Small intestine (tissue), 7 donors: ENCODE measurements at regions not wholly inside any gene's neighbourhood (a gene's known extent, or its start where the extent isn't known, plus 50 kb on each side); places are given as distances from the start of the nearest gene placed in this dataset.

Experiments used
- DNase-seq, 2 donors: peaks; one replicate each; pipeline versions ENCODE4 v3.0.0 to v3.0.0-alpha.2; 2013
- FAIRE-seq: peaks from 2 replicates; lab custom pipeline; 2012; peaks lifted over from hg19 to GRCh38; lab: Jason Lieb, UNC
- H3K27ac ChIP-seq, 3 donors: one replicate each; pipeline ENCODE4 v1.5.1; 2013; ENCODE audit warnings: low read length in 2 of 3, mild to moderate bottlenecking in 2 of 3, control low read depth in 1 of 3, inconsistent platforms in 1 of 3, low read depth in 1 of 3, moderate library complexity in 1 of 3
- H3K27me3 ChIP-seq, 3 donors: one replicate each; pipeline ENCODE4 v1.6.1; 2013; ENCODE audit warnings: low read length in 3 of 3, inconsistent platforms in 1 of 3; ENCODE audit not compliant: control insufficient read depth in 3 of 3, insufficient read depth in 3 of 3
- H3K36me3 ChIP-seq, 3 donors: one replicate each; pipeline ENCODE4 v1.6.1; 2013; ENCODE audit warnings: low read length in 3 of 3, inconsistent platforms in 1 of 3, low read depth in 1 of 3, mild to moderate bottlenecking in 1 of 3, moderate library complexity in 1 of 3; ENCODE audit not compliant: control insufficient read depth in 3 of 3, insufficient read depth in 2 of 3
- H3K4me1 ChIP-seq, 3 donors: one replicate each; pipeline ENCODE4 v1.6.1; 2013; ENCODE audit warnings: low read length in 2 of 3, inconsistent platforms in 1 of 3, low read depth in 1 of 3, mild to moderate bottlenecking in 1 of 3, moderate library complexity in 1 of 3; ENCODE audit not compliant: control insufficient read depth in 3 of 3, insufficient read depth in 2 of 3
- H3K4me3 ChIP-seq, 3 donors: one replicate each; pipeline ENCODE4 v1.5.1; 2013; ENCODE audit warnings: low read length in 3 of 3, control low read depth in 1 of 3, inconsistent platforms in 1 of 3, low read depth in 1 of 3, mild to moderate bottlenecking in 1 of 3, moderate library complexity in 1 of 3
- H3K9me3 ChIP-seq, 2 donors: one replicate each; pipeline ENCODE4 v1.6.1; 2013; ENCODE audit warnings: low read depth in 1 of 2, low read length in 1 of 2; ENCODE audit not compliant: control insufficient read depth in 2 of 2, insufficient read depth in 1 of 2
- WGBS, 3 donors: extraction: QIAGEN DNeasy Blood & Tissue Kit; methylation state at CpG; one replicate each; pipeline ENCODE4 v1.1.7; 2013; 5-methylcytosine and 5-hydroxymethylcytosine counted together
- donor health status: healthy with polysubstance abuse.
- donor health status: control.
- donor health status: control.
- donor health status: Bipolar disorder and iron deficiency.
- donor health status: healthy.

GRCh38 chr5:163612358-163613149 is 107.1 kb downstream of the MAT2B start:
- WGBS, 3 donors = 60 to 72% (median 68%) methylated on average over 8 of the region's 8 CpGs
- Histone ChIP-seq H3K9me3 (no peaks in the 10 kb centered on the region), H3K27me3 (no peaks in the 10 kb centered on the region), H3K4me1 (no peaks in the 10 kb centered on the region), H3K36me3 (no peaks in the 10 kb centered on the region), H3K4me3 (no peak overlapping the region), H3K27ac (no peak overlapping the region)
- DNase-seq (no peak), FAIRE-seq (no peak)

GRCh38 chr5:163613150-163613442 is 107.7 kb downstream of the MAT2B start:
- WGBS, 3 donors = 50 to 62% (median 56%) methylated on average over 4 of the region's 4 CpGs
- DNase-seq (no peak), FAIRE-seq (no peak)
- Histone ChIP-seq H3K4me1 (no peaks in the 10 kb centered on the region), H3K4me3 (no peak overlapping the region), H3K9me3 (no peaks in the 10 kb centered on the region), H3K36me3 (no peaks in the 10 kb centered on the region), H3K27ac (no peak overlapping the region), H3K27me3 (no peaks in the 10 kb centered on the region)

GRCh38 chr5:163614787-163615186 is 109.4 kb downstream of the MAT2B start:
- Histone ChIP-seq H3K27ac (no peak overlapping the region), H3K4me3 (no peak overlapping the region), H3K27me3 (no peaks in the 10 kb centered on the region), H3K36me3 (no peaks in the 10 kb centered on the region), H3K9me3 (no peaks in the 10 kb centered on the region), H3K4me1 (no peaks in the 10 kb centered on the region)
- no peak for DNase-seq
- no peak for FAIRE-seq
- WGBS, 3 donors = 50 to 77% (median 63%) methylated on average over 3 of the region's 3 CpGs

GRCh38 chr5:163619273-163619934 is 114.0 kb downstream of the MAT2B start:
- 85 to 96% (median 89%) methylated on average over 3 of the region's 3 CpGs for WGBS, 3 donors
- Histone ChIP-seq H3K4me1 (no peaks in the 10 kb centered on the region), H3K4me3 (no peak overlapping the region), H3K36me3 (no peaks in the 10 kb centered on the region), H3K27me3 (no peaks in the 10 kb centered on the region), H3K27ac (no peak overlapping the region), H3K9me3 (no peaks in the 10 kb centered on the region)
- no peak for DNase-seq
- FAIRE-seq = no peak

- Histone ChIP-seq H3K4me3 (no peak overlapping the region), H3K4me1 (no peaks in the 10 kb centered on the region), H3K27me3 (no peaks in the 10 kb centered on the region), H3K36me3 (no peaks in the 10 kb centered on the region), H3K27ac (no peak overlapping the region), H3K9me3 (no peaks in the 10 kb centered on the region)
- 70 to 81% (median 72%) methylated on average over 5 of the region's 5 CpGs for WGBS, 3 donors
- FAIRE-seq = no peak
- no peak for DNase-seq
Measured at GRCh38 chr5:163619951-163620350, 114.5 kb downstream of the MAT2B start.

- DNase-seq (no peak), FAIRE-seq (no peak)
- Histone ChIP-seq H3K4me3 (no peak overlapping the region), H3K27me3 (no peaks in the 10 kb centered on the region), H3K9me3 (no peaks in the 10 kb centered on the region), H3K27ac (no peak overlapping the region), H3K36me3 (no peaks in the 10 kb centered on the region), H3K4me1 (no peaks in the 10 kb centered on the region)
- 74 to 84% (median 75%) methylated on average over 2 of the region's 2 CpGs for WGBS, 3 donors
Measured at GRCh38 chr5:163622799-163623198, 117.4 kb downstream of the MAT2B start.

GRCh38 chr5:163623524-163623923 is 118.1 kb downstream of the MAT2B start:
- DNase-seq = no peak
- no peak overlapping the region for H3K4me3 ChIP-seq
- no peaks in the 10 kb centered on the region for H3K27me3 ChIP-seq
- no peaks in the 10 kb centered on the region for H3K9me3 ChIP-seq
- 68 to 74% (median 69%) methylated on average over 2 of the region's 2 CpGs for WGBS, 3 donors
- H3K36me3 ChIP-seq = no peaks in the 10 kb centered on the region
- FAIRE-seq = no peak
- no peak overlapping the region for H3K27ac ChIP-seq
- no peaks in the 10 kb centered on the region for H3K4me1 ChIP-seq

GRCh38 chr5:163623986-163624385 is 118.6 kb downstream of the MAT2B start:
- WGBS, 3 donors = 48 to 73% (median 61%) methylated on average over 2 of the region's 2 CpGs

More at GRCh38 chr5:163623986-163624385, 118.6 kb downstream of the MAT2B start:
- no peaks in the 10 kb centered on the region for H3K27me3 ChIP-seq
- no peaks in the 10 kb centered on the region for H3K4me1 ChIP-seq
- H3K4me3 ChIP-seq = no peak overlapping the region
- DNase-seq (no peak), FAIRE-seq (no peak)
- no peaks in the 10 kb centered on the region for H3K9me3 ChIP-seq
- H3K36me3 ChIP-seq = no peaks in the 10 kb centered on the region
- H3K27ac ChIP-seq = no peak overlapping the region
